Loucy (cell line): ENCODE measurements at regions not wholly inside any gene's neighbourhood (a gene's known extent, or its start where the extent isn't known, plus 50 kb on each side); places are given as distances from the start of the nearest gene placed in this dataset.
"Not testable (repeated sequence)": the region's sequence is repeated elsewhere in the genome, so short reads cannot be mapped to it uniquely, and the experiment has no call there.

ENCODE experiments used
- CTCF ChIP-seq: fragments of 200-600 bp; sonication (generic); conservative IDR thresholded peaks from 2 replicates; pipeline ENCODE4 v1.5.1; 2014; ENCODE audit warnings: mild to moderate bottlenecking, antibody characterized with exemption, low read length
- EZH2phosphoT487 ChIP-seq: fragments of 200-600 bp; IDR thresholded peaks from 2 replicates; pipeline ENCODE4 v1.6.1; 2018; ENCODE audit warnings: antibody characterized with exemption, mild to moderate bottlenecking, moderate library complexity, borderline replicate concordance

- not testable (repeated sequence) for TF ChIP-seq CTCF, EZH2phosphoT487
Observed at GRCh38 chrX:89567787-89568186, 353.9 kb upstream of the TGIF2LX start.
